Stimulated activated CD8-positive, alpha-beta memory T cell treated with anti-CD3 and anti-CD28 coated beads, Interleukin-7, amount 100 ng/mL, for 24 hours (primary cell): ENCODE measurements at regions not wholly inside any gene's neighbourhood (a gene's known extent, or its start where the extent isn't known, plus 50 kb on each side); places are given as distances from the start of the nearest gene placed in this dataset.
"Not testable (repeated sequence)": the region's sequence is repeated elsewhere in the genome, so short reads cannot be mapped to it uniquely, and the experiment has no call there.

ENCODE experiments used
- DNase-seq: peaks from one replicate; pipeline ENCODE4 v3.0.0-alpha.2; 2020; ENCODE audit warnings: low read depth

DNA sequence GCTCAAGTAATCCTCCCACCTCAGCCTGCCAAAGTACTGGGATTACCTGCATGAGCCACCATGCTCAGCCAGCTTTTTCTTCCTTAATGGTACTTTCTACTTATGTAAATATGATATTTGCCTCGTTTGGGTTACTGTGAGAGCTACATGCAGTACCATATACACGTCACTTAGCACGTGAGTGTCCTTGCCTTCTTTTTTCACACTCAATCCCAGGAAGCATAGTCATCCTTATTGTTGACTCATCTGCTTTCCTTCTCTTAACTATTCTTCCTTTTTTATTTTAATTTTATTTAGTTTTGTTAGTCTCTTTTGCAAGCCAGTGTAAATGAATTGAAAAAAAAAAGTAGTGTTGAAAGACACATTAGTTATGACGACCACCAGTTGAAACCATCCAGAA is 205.9 kb downstream of the HIPK3 start:
- no peak for DNase-seq

DNA sequence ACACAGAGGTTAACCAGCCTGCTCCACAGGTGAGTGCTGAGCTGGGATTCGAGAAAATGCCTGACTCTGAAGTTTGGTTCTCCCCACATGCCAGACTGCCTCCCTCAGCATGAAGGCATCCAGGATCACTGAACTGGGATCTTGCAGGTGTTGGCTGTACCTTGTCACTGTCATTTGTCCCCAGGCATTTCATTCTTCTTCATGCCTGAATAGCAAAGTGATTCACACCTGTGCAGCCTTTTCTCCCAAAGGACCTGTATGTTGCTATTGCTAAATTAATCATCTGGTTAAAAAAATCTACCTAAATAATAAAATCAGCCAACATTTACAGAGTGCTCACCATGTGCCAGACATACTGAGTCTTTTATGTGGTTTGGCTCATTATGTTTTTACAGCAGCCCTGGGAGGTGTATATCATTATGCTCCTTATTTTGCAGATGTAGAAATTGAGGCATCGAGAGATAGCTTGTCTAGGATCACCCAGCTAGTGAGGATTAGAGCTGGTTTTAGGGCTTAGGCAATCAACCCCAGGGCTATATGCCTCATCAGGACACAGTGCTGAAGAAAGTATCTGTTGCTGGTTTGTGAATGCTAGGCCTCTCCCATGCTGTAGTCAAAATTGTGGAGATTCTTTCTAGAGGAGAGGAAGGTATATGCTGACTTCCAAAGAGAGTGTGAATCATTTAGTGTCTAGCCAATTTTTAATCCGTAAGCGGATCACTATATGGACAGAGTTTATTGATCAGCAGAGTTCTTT is 204.4 kb downstream of the HIPK3 start:
- DNase-seq, result no peak

DNA sequence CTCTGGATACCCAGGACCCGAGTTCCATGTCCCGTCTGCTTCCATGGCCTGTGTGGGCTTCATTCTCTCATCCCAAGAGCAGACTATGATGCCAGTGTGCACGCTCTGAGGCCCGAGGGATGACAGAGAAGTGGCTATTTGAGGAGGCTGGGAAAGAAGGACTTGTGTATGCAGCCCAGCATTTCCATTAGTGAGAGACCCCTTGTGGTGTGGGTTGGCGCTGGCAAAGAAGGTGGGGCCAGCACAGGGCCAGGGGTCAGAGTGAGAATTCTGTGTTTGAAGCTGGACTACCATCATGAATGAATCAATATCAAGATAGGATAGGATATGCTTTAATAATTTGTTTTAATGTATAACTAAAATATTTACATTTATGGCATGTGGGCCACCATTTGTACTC is 200.8 kb downstream of the HIPK3 start:
- no peak for DNase-seq

DNA sequence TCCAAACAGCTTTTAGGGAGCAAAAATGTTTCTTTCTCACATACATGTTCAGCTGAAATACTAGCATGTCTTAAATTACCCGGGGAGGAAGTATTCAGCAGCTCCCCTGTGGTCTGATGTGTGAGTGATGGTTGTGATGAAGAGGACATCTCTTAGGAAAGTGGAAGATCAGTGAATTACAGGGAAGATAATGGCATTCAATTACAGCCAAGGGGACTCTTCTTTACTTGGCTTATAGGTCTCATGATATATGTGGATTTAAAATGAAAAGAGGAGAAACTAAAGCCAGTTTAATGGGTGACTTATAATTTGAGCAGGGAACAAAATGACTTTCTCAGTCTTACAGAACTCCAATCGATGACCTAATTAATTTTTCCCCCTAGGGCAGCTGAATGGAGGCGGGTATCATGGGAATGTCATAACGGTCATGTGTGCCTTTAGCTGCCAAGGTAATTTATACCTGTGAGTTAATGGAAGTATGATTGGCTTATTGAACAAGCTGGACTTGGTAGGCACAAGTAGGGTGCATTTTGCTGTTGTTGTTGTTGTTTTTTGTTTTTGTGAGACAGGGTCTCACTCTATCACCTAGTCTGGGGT is 198.8 kb downstream of the HIPK3 start:
- no peak for DNase-seq

DNA sequence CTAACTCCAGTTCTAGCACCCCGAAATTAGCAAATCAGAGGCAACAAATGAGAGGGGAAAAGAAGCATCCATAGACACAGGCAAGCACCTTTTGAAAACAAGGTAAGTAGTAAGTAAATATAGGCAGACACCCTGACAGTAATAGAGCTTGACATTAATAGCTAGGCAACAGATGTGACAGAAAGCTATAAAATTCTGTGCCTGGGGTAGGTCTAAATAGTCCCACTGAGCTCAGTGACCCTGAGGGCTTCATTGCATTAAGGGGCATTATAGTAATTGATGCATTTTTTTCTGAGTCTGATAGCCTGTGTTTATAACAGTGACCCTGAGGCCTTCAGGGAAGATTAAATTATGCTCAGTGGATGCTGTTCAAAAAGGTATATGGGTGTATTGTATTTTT is 197.1 kb downstream of the HIPK3 start:
- no peak for DNase-seq

DNA sequence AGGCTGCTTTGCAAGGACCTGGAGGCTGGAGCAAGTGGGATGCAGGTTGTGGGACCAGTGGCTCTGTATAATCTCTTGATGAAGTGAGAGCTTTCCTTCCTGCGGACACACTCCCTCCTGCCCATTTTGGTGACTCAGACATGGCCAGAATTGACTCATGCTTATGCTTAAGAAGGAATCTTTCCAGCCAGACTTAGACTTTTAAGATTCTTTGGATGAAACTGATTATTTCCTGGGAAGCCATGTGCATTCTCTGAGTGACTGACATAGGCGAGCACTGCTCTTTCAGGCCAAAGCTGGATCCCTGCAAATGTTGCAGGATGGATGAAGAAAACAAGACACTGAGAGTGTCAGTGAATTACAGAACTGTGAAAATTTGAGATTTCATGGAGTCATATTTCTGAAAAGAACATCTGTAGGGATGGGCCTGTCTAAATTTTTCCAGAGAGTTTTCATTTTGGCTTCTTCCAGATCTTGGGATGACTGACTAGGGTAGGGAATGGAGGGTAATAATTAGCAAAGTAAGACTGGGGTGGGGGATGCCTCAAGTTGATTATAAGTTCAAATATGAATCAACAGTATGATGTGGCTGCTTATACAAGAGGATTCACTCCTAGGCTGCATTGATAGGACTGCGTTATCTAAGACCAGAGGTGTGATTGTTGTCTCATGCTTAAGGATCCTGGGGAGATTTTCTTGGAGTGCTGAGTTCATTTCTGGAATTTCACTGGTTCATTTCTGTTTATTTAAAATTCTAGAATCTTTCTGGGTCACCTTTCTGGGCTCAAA is 195.8 kb downstream of the HIPK3 start:
- DNase-seq, result no peak

DNA sequence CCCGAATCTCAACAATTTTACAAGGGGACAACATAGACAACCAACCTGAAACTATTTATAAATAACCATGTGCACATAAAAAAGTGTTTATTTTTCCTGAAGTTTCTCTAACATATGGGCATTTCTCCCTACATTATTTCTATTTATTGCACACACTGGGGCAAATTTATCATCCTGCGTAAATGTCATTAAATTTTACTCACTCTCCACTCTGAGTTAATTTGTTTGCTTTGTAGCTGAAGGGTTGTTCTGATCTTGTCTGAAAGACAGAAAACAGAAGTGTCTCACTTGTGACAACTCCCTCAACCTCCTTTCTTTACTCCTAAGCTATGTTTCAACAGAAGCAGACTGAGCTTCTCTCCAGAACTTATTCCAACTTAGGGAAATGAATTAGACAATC is 194.2 kb downstream of the HIPK3 start:
- DNase-seq, result no peak

DNA sequence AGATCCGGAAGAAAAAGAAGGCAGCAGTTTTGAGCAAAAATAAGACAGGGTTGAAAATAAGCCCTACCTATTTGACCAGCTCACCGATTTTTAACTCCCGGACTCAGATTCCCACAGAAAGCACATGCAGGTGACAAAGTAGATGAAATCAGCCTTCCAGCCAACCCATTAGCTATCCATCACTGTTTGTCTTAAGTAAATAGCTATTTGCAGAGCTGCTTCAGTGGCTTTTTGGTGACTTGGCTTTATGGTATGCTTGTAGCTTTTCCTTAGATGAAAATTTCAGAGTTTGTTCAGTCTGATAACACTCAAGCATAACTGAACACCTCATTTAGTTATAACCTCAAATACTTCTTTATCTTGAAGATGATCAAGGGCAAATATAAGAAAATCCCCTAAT is 192.6 kb downstream of the HIPK3 start:
- DNase-seq, result no peak

DNA sequence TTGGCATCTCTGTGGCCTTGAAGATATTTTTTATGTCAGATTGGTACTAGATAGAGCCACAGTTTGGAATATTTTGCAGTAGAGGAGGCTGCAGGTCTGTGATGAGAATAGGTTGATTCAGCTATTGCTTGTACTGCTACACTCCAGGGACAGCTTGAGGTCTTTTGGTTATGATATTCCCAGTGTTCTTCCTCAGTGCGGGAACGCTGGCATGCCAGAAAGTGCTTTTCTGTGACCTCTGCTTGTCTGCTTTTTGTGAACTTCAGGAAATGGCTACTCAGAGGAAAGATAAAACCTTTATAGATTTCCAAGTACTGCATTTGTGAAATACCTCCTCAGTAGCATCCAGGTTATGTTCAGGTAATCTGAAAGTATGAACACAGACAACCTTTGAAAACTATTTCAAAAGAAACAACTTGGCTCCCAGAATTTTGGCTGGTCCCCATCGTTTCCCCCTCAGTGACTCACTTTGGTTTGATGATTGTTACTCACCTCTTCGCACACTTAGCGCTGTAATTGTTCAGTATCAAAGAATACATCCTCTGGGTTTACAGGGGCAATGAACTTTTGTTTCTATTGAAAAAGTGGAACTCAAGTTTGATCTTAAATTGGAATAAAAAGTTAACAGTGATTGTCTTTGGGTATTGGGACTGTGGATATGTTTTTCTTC is 191.4 kb downstream of the HIPK3 start:
- DNase-seq, result no peak

DNA sequence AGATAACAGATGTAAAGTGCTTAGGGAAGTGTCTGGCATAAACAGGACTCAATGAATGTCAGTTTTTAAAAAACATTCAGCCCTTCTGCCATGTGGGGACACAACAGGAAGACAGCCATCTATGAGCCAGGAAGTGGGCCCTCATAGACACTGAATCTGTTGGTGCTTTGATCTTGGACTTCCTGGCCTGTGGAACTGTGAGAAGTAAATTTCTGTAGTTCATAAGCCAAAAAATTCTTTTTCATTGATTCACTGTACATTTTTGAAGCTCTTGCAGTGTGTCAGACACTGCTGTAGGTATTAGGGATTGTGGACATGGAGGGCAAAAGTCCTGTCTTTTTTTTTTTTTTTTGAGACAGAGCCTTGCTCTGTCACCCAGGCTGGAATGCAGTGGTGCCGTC is 188.6 kb downstream of the HIPK3 start:
- DNase-seq, result no peak

DNA sequence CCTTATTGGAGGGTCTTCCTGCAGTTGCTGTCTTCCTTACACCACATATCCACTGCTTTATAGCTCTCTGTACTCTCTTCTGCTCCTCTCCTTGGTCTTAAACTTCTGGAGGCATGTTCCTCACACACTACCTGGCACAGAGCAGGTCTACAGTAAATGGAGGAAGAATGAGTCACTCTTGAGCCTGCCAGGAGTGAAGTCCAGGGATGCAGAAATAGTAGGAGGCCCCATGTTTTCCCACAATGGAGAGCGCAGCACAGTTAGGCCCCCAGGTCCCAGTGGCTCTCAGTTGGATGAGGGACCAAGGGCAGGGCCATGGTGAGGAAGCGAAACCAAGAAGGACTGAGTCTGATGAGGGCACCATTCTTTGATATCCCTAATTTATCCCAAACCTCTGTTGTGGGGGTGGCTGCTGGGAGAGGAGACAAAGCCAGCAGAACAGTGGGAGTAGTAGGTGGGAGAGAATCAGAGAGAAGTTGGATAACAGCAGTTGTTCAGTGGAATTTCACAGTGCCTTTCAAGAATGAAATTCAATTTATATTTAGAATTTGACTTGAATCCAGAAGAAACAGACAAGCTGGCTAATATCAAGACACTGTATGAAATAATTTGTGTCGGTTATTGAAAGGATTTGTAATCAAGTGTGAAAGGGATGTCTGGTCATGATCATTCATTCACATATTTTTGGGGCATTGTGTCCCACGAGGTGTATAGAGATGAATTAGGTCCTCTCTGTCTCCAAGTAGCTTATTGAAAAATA is 187.8 kb downstream of the HIPK3 start:
- DNase-seq, result no peak

DNA sequence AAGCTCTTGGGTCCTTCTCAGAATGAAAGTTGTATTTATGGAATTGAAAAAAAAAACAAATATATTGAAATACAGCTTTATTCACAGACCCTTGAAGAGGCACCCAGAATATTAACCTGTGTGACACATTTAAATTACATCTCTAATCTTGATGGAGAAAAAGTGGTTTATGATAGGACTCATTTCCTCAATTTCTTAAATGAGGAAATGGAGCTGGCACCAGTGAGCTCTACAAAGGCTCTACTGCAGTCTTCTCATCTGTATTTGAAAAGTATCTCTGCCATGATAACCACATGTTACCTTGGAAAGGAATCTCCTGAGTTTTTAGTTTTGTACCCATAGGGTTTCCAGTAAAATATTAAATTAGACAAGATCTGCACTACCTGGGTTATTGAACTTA is 186.5 kb downstream of the HIPK3 start:
- no peak for DNase-seq

DNA sequence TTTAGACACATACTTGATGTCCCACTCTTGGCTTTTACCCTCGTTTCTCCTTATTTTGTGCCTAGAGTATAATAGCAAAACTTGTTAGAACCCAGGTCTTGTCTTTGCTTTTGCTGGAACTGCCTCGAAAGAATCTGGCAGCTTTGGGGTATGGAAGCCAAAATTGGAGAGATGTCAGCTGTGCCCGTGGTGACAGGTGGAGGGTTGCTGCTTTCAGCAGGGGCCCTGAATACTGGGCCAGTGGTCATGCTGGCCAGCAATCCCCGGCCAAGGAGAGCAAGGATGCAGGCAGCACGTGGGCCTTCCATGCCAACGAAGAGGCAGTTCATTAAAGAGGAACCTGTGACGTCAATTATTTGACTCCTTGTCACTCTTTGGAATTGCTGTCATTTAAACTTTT is 181.1 kb downstream of the HIPK3 start:
- no peak for DNase-seq

DNA sequence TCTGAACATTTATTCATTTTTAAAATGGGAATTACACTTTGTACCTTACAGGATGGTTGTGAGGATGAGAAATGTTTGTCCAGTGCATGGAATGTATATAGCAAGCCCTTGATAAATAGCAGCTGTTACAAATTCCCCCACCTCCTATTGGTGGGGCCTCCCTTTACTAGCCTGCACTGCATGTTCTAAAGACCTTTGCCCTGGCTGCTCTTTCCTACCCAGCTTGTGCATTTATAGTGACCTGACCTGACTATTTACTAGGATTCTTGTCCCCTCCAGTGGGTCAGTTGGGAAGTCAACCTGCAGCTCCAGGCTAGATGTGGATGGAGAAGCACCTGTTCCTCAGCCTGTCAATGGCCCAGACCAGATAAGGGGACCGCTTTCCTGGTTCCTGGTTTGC is 180.3 kb downstream of the HIPK3 start:
- DNase-seq, result no peak

DNA sequence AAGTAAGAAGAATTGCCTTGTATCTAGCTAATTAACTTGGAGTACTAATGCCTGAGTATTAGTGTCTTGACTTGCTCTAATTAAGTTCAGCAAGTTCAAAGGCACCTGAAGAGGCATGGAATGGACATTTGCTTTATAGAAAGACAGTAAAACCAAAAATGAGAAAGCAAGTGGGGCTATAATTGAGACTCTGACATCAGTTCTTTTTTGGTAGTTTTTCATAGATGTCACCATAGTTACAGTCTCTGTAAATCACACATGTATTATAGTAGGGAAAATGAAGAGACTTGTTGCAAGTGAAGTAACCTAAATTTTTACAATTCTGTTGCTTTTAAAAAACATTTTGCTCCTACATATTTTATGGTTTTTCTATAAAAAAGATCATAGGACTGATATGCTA is 178.0 kb downstream of the HIPK3 start:
- DNase-seq, result no peak

DNA sequence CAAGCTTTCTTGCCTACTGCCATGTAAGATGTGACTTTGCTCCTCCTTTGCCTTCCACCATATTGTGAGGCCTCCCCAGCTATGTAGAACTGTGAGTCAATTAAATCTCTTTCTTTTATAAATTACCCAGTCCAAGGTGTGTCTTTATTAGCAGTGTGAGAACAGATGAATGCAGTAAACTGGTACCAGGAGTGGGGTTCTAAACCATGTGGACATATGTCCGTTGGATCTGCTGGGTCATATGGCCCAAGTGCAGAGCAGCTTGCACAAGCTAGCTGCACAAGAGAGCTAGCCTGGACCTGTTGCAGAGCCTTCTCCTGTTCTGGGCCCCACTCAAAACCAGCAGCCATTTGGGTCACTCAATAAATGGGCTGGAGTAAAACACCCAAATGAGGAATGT is 177.1 kb downstream of the HIPK3 start:
- no peak for DNase-seq

DNA sequence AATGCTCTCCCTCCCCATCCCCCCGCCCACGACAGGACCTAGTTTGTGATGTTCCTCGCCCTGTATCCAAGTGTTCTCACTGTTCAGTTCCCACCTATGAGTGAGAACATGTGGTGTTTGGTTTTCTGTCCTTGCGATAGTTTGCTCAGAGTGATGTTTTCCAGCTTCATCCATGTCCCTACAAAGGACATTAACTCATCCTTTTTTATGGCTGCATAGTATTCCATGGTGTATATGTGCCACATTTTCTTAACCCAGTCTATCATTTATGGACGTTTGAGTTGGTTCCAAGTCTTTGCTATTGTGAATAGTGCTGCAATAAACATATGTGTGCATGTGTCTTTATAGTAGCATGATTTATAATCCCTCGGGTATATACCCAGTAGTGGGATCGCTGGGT is 171.3 kb downstream of the HIPK3 start:
- not testable (repeated sequence) for DNase-seq

DNA sequence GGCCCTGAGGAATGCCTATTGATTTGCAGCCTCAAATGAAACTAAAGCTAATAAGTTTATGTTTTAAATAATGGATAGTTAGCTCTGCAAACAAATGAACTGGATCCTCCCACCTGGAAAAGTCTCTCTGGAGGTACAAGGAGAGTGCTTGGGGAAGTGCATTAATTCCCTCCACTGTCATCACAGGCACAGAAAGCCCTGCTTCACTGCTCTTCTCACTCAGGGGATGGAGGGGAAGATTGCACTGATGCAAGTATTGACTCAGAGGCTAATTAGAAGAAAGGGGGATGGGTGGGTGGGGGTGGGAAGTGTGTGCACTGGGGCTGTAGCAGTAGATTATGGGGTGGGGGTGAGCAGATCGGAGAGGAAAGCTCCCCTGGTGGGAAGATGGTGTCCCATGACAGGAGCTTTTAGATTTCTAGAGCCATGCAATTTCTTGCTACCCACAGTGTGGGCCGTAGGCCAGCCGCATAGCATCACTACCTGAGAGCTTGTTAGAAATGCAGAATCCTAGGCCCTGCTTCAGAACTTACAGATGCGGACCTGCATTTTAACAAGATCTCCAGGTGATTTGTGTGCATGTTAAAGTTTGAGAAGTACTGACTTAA is 163.9 kb downstream of the HIPK3 start:
- no peak for DNase-seq

DNA sequence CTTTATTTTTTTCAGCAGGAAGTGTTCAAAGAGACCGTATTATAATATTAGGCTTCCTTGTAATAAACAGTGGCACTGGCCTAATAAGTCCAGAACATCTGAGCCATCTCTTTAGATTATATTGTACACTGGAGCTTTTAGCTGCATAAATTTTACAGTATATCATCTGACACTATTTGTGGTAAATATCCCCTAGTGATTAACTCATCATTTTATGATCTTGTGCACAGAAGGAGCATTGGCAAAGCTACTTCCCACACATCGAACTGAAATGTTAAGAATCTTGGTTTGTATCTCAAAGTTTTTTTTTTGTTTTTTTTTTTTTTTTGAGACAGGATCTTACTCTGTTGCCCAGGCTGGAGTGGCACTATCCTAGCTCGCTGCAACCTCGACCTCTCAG is 162.7 kb downstream of the HIPK3 start:
- DNase-seq, result no peak

DNA sequence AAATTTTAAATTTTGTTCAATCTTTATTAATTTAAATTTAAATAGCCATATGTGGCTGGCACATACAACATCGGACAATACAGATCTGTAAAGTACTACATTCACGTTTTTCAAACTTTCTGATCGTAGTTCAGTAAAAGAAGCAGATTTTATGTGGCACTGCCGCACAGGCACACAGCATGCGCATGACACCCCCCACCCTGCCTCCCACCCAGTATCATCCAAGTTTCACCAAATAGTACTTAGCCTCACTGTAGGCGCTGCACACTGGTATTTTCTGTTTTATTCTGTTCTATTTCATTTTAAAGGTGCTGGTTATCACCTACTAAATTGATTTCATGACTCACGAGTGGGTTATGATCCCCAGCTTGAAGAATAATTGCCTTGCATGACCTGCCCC is 159.9 kb downstream of the HIPK3 start:
- no peak for DNase-seq

DNA sequence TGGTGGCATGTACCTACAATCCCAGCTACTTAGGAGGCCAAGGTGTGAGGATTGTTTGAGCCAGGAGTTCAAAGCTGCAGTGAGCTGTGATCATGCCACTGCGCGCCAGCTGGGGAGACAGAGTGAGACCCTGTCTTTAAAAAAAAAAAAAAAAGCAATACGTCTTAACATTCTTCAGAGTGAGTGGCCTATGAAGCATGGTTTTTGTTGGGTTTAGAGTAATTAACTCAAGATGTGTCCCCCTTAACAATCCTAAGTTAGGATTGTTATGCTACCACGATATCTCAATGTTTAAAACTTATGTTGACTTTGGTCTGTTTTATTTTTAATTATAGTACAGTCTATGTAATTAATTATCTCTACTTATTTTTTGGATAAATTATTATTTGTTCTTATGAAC is 156.1 kb downstream of the HIPK3 start:
- no peak for DNase-seq

DNA sequence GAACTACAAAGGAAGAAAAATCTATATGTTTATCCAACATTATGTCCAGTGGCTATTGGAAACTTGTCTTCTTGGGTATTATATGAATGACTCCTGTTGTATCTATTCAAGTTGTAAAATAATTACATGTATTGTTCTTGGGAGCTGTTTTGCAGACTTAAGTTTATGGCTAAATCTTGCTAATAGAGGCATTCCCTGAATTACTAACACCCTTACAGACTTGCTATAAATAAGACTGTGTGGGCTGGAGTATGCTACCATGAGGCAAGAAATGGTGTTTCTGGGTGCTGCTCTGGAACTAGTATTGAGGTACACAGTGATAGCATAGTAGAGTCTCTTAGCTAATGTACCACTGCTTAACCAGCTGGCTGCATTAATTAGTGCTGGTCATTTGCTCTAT is 155.1 kb downstream of the HIPK3 start:
- no peak for DNase-seq
